Keratinocyte (primary cell): ENCODE measurements at regions not wholly inside any gene's neighbourhood (a gene's known extent, or its start where the extent isn't known, plus 50 kb on each side); places are given as distances from the start of the nearest gene placed in this dataset.

Experiments used
- DNase-seq: peaks from one replicate; pipeline ENCODE4 v3.0.0-alpha.2; 2011; ENCODE audit warnings: low read depth, missing footprints, low spot score
- FAIRE-seq: peaks from 2 replicates; lab custom pipeline; 2011; peaks lifted over from hg19 to GRCh38; lab: Jason Lieb, UNC
- H2AFZ ChIP-seq: 2 replicates; pipeline ENCODE4 v1.6.0; 2012; ENCODE audit warnings: low read length, control low read depth, inconsistent platforms; ENCODE audit not compliant: control insufficient read depth
- H3K27ac ChIP-seq: 2 replicates; pipeline ENCODE4 v1.5.1; 2011; ENCODE audit warnings: low read length; ENCODE audit not compliant: control insufficient read depth, insufficient read depth
- H3K27me3 ChIP-seq: 3 replicates; pipeline ENCODE4 v1.6.0; 2011; ENCODE audit warnings: low read length; ENCODE audit not compliant: control insufficient read depth, insufficient read depth; ENCODE audit errors: extremely low read depth
- H3K36me3 ChIP-seq, 2 experiments: 2 replicates in 1 of 2; 3 replicates in 1 of 2; pipeline ENCODE4 v1.5.1; 2011; ENCODE audit warnings: low read length in 2 of 2, mild to moderate bottlenecking in 1 of 2; ENCODE audit not compliant: control insufficient read depth in 2 of 2, insufficient read depth in 2 of 2; ENCODE audit errors: extremely low read depth in 1 of 2
- H3K4me1 ChIP-seq: 3 replicates; pipeline ENCODE4 v1.5.1; 2011; ENCODE audit warnings: low read length; ENCODE audit not compliant: control insufficient read depth, insufficient read depth; ENCODE audit errors: extremely low read depth
- H3K4me2 ChIP-seq: 3 replicates; pipeline ENCODE4 v1.6.0; 2011; ENCODE audit warnings: low read depth, low read length; ENCODE audit not compliant: control insufficient read depth, insufficient read depth; ENCODE audit errors: extremely low read depth
- H3K4me3 ChIP-seq, 3 experiments: fragments of 200-600 bp in 1 of 3; sonication (generic) in 1 of 3; 2 replicates in 2 of 3; 3 replicates in 1 of 3; pipeline ENCODE4 v1.5.1; 2011 to 2016; ENCODE audit warnings: low read length in 3 of 3, mild to moderate bottlenecking in 3 of 3, control low read depth in 2 of 3, inconsistent platforms in 1 of 3, low read depth in 1 of 3, mixed read lengths in 1 of 3, mixed run types in 1 of 3, moderate library complexity in 1 of 3; ENCODE audit not compliant: control insufficient read depth in 2 of 3, insufficient read depth in 2 of 3; ENCODE audit errors: extremely low read depth in 1 of 3
- H3K79me2 ChIP-seq: 2 replicates; pipeline ENCODE4 v1.6.0; 2012; ENCODE audit warnings: low read length; ENCODE audit not compliant: control insufficient read depth, insufficient read depth
- H3K9ac ChIP-seq: 3 replicates; pipeline ENCODE4 v1.6.0; 2011; ENCODE audit warnings: low read length; ENCODE audit not compliant: control insufficient read depth, insufficient read depth; ENCODE audit errors: extremely low read depth
- H3K9me1 ChIP-seq: 3 replicates; pipeline ENCODE4 v1.6.0; 2011; ENCODE audit warnings: low read length; ENCODE audit not compliant: control insufficient read depth, insufficient read depth; ENCODE audit errors: extremely low read depth
- H3K9me3 ChIP-seq: 2 replicates; pipeline ENCODE4 v1.5.1; 2012; ENCODE audit warnings: low read depth, low read length; ENCODE audit not compliant: control insufficient read depth
- H4K20me1 ChIP-seq: 3 replicates; pipeline ENCODE4 v1.6.0; 2011; ENCODE audit warnings: low read length; ENCODE audit not compliant: control insufficient read depth, insufficient read depth; ENCODE audit errors: extremely low read depth
- CTCF ChIP-seq, 3 experiments: IDR thresholded peaks in 1 of 3; conservative IDR thresholded peaks in 1 of 3; optimal IDR thresholded peaks in 1 of 3; 2 replicates in 2 of 3; 3 replicates in 1 of 3; pipeline versions ENCODE3 to v1.5.1; 2011; ENCODE audit warnings: low read length in 3 of 3, mild to moderate bottlenecking in 3 of 3, moderate library complexity in 2 of 3, control low read depth in 1 of 3, inconsistent platforms in 1 of 3; ENCODE audit not compliant: insufficient read depth in 2 of 3; ENCODE audit errors: extremely low read depth in 1 of 3
- EZH2 ChIP-seq: IDR thresholded peaks from one replicate; pipeline ENCODE4 v1.6.1; 2012; ENCODE audit warnings: inconsistent platforms, mild to moderate bottlenecking, low read length, moderate library complexity
- dilution Hi-C: fragments of 300-500 bp; cut with MboI; formaldehyde crosslinking; loops from one replicate; pipeline ENCODE4 v1.7.0; 2020; ENCODE audit warnings: low sequenced_read_pairs; ENCODE audit not compliant: extremely low pct_ligation_motif_present

GRCh38 chr5:111865356-111865755, 108.4 kb upstream of the NREP start:
- no peaks in the 10 kb centered on the region for H3K79me2 ChIP-seq
- no peaks in the 10 kb centered on the region for H4K20me1 ChIP-seq
- no peaks in the 10 kb centered on the region for H3K9me3 ChIP-seq
- TF ChIP-seq CTCF (optimal IDR thresholded peaks at IDR 0.05 in 1 of 3, IDR thresholded peaks at IDR 0.05 in 1 of 3, conservative IDR thresholded peaks at IDR 0.05 in 1 of 3; ENCODE audit: extremely low read depth in 1 of 3, insufficient read depth in 2 of 3, low read length in 3 of 3) (no peak), EZH2 (no peak)
- dilution Hi-C loops, result no loop called here
- no peak overlapping the region for H3K27ac ChIP-seq
- H2AFZ ChIP-seq, result no peak overlapping the region
- H3K36me3 ChIP-seq, result no peaks in the 10 kb centered on the region
- H3K9ac ChIP-seq, result no peak overlapping the region
- H3K4me3 ChIP-seq, result no peak overlapping the region
- FAIRE-seq (no peak), DNase-seq (no peak)
- no peak overlapping the region for H3K4me2 ChIP-seq
- H3K4me1 ChIP-seq, result peaks cover 2% of the 10 kb centered on the region
- H3K27me3 ChIP-seq, result no peaks in the 10 kb centered on the region
- H3K9me1 ChIP-seq, result no peaks in the 10 kb centered on the region

- FAIRE-seq (no peak), DNase-seq (no peak)
- no peak overlapping the region for H3K27ac ChIP-seq
- H2AFZ ChIP-seq, result no peak overlapping the region
- H4K20me1 ChIP-seq, result no peaks in the 10 kb centered on the region
- TF ChIP-seq EZH2, result no peak
- no peak for TF ChIP-seq CTCF (optimal IDR thresholded peaks at IDR 0.05 in 1 of 3, IDR thresholded peaks at IDR 0.05 in 1 of 3, conservative IDR thresholded peaks at IDR 0.05 in 1 of 3; ENCODE audit: extremely low read depth in 1 of 3, insufficient read depth in 2 of 3, low read length in 3 of 3)
- no peaks in the 10 kb centered on the region for H3K27me3 ChIP-seq
- H3K4me3 ChIP-seq, result no peak overlapping the region
- H3K9ac ChIP-seq, result no peak overlapping the region
- no peaks in the 10 kb centered on the region for H3K79me2 ChIP-seq
- no peak overlapping the region for H3K4me2 ChIP-seq
- H3K9me1 ChIP-seq, result no peaks in the 10 kb centered on the region
- dilution Hi-C loops, result no loop called here
- no peaks in the 10 kb centered on the region for H3K36me3 ChIP-seq
- no peaks in the 10 kb centered on the region for H3K9me3 ChIP-seq
- no peaks in the 10 kb centered on the region for H3K4me1 ChIP-seq
Measured at GRCh38 chr5:111863801-111864200, 106.8 kb upstream of the NREP start.
